Fibroblast of peridontal ligament (primary cell): ENCODE measurements at regions not wholly inside any gene's neighbourhood (a gene's known extent, or its start where the extent isn't known, plus 50 kb on each side); places are given as distances from the start of the nearest gene placed in this dataset.

Source experiments
- DNase-seq: peaks from one replicate; pipeline ENCODE4 v3.0.0-alpha.2; 2010; ENCODE audit errors: extremely low read depth

GRCh38 chr10:35745617-35746403 lies 103.7 kb upstream of the FZD8 start:
- DNase-seq = no peak

GRCh38 chr10:35743851-35744250 lies 101.8 kb upstream of the FZD8 start:
- no peak for DNase-seq

- no peak for DNase-seq
These were observed 101.3 kb upstream of the FZD8 start for GRCh38 chr10:35743351-35743750.

- DNase-seq = peak; percentile 37
These were observed 97.9 kb upstream of the FZD8 start for GRCh38 chr10:35739998-35740397.

- DNase-seq = peak; percentile 65
These were observed 93.3 kb upstream of the FZD8 start for GRCh38 chr10:35735412-35735811.

- DNase-seq = no peak
These were observed 89.7 kb upstream of the FZD8 start for GRCh38 chr10:35731828-35732227.

GRCh38 chr10:35728341-35728740 lies 86.2 kb upstream of the FZD8 start:
- peak; percentile 4 for DNase-seq

GRCh38 chr10:35726846-35727245 lies 84.8 kb upstream of the FZD8 start:
- no peak for DNase-seq

GRCh38 chr10:35723992-35724391 lies 81.9 kb upstream of the FZD8 start:
- DNase-seq = no peak

- DNase-seq = no peak
These were observed 81.0 kb upstream of the FZD8 start for GRCh38 chr10:35723059-35723458.

- DNase-seq = no peak
These were observed 80.5 kb upstream of the FZD8 start for GRCh38 chr10:35722636-35723035.

- DNase-seq = no peak
These were observed 80.1 kb upstream of the FZD8 start for GRCh38 chr10:35722226-35722625.

- DNase-seq = no peak
These were observed 78.3 kb upstream of the FZD8 start for GRCh38 chr10:35720366-35720765.

GRCh38 chr10:35716776-35717175 lies 74.7 kb upstream of the FZD8 start:
- DNase-seq = no peak

GRCh38 chr10:35712486-35712885 lies 70.4 kb upstream of the FZD8 start:
- DNase-seq = no peak

GRCh38 chr10:35711615-35712411 lies 69.7 kb upstream of the FZD8 start:
- DNase-seq = no peak

- DNase-seq = peak; percentile 58
These were observed 65.7 kb upstream of the FZD8 start for GRCh38 chr10:35707642-35708425.

GRCh38 chr10:35706959-35707358 lies 64.9 kb upstream of the FZD8 start:
- DNase-seq = no peak

GRCh38 chr10:35705671-35706070 lies 63.6 kb upstream of the FZD8 start:
- no peak for DNase-seq

- DNase-seq = no peak
These were observed 63.0 kb upstream of the FZD8 start for GRCh38 chr10:35705051-35705450.

GRCh38 chr10:35704401-35704800 lies 62.3 kb upstream of the FZD8 start:
- no peak for DNase-seq

GRCh38 chr10:35700487-35700882 lies 58.4 kb upstream of the FZD8 start:
- no peak for DNase-seq
